DOHH2 (cell line): ENCODE measurements at regions not wholly inside any gene's neighbourhood (a gene's known extent, or its start where the extent isn't known, plus 50 kb on each side); places are given as distances from the start of the nearest gene placed in this dataset.

Experiments
- H3F3A ChIP-seq: fragments of 200-600 bp; sonication (generic), shearing (Covaris generic); 2 replicates; pipeline ENCODE4 v1.6.0; 2016; ENCODE audit warnings: antibody characterized with exemption, mild to moderate bottlenecking; ENCODE audit not compliant: control insufficient read depth, insufficient read depth
- H3K27ac ChIP-seq: fragments of 200-600 bp; sonication (generic); 2 replicates; pipeline ENCODE4 v1.5.1; 2014; ENCODE audit warnings: low read depth, mild to moderate bottlenecking, low read length, moderate library complexity
- H3K27me3 ChIP-seq: fragments of 200-600 bp; sonication (generic); 2 replicates; pipeline ENCODE4 v1.6.1; 2014; ENCODE audit warnings: mild to moderate bottlenecking, low read length, mixed read lengths; ENCODE audit not compliant: control insufficient read depth
- H3K36me3 ChIP-seq: fragments of 200-600 bp; sonication (generic); 2 replicates; pipeline ENCODE4 v1.6.1; 2014; ENCODE audit warnings: mild to moderate bottlenecking, low read length, moderate library complexity, mixed read lengths; ENCODE audit not compliant: control insufficient read depth
- H3K4me1 ChIP-seq: fragments of 200-600 bp; sonication (generic); 2 replicates; pipeline ENCODE4 v1.6.1; 2014; ENCODE audit warnings: mild to moderate bottlenecking, low read length, mixed read lengths; ENCODE audit not compliant: control insufficient read depth
- H3K4me2 ChIP-seq: fragments of 200-600 bp; sonication (generic); 2 replicates; pipeline ENCODE4 v1.6.0; 2014; ENCODE audit warnings: mild to moderate bottlenecking, low read length, moderate library complexity
- H3K4me3 ChIP-seq: fragments of 200-600 bp; sonication (generic); 2 replicates; pipeline ENCODE4 v1.5.1; 2014; ENCODE audit warnings: mild to moderate bottlenecking, low read length, mixed read lengths
- H3K79me2 ChIP-seq: fragments of 200-600 bp; sonication (generic); 2 replicates; pipeline ENCODE4 v1.6.1; 2014; ENCODE audit warnings: mild to moderate bottlenecking, low read length, mixed read lengths; ENCODE audit not compliant: control insufficient read depth
- H3K9me2 ChIP-seq: fragments of 200-600 bp; sonication (generic); replicated peaks from 2 replicates; pipeline ENCODE4 v1.6.1; 2014; ENCODE audit warnings: mild to moderate bottlenecking, low read length, mixed read lengths; ENCODE audit not compliant: control insufficient read depth
- H3K9me3 ChIP-seq: fragments of 200-600 bp; sonication (generic); 2 replicates; pipeline ENCODE4 v1.6.1; 2014; ENCODE audit warnings: antibody characterized with exemption, low read length, mixed read lengths; ENCODE audit not compliant: control insufficient read depth, insufficient read depth
- H4K20me1 ChIP-seq: fragments of 200-600 bp; sonication (generic); 2 replicates; pipeline ENCODE4 v1.6.0; 2014; ENCODE audit warnings: low read depth, mild to moderate bottlenecking, antibody characterized with exemption, low read length, moderate library complexity; ENCODE audit not compliant: control insufficient read depth, insufficient read depth
- EZH2phosphoT487 ChIP-seq: fragments of 200-600 bp; sonication (generic); IDR thresholded peaks from 2 replicates; pipeline ENCODE4 v1.6.1; 2017; ENCODE audit warnings: borderline replicate concordance, mild to moderate bottlenecking, antibody characterized with exemption, low read length, moderate library complexity, mixed read lengths
- TF ChIP-seq, protein P1 (sequence below): fragments of 200-600 bp; sonication (generic); IDR thresholded peaks from one replicate; pipeline ENCODE4 v1.5.1; 2014; ENCODE audit warnings: antibody characterized with exemption, mild to moderate bottlenecking, low read depth, low read length; ENCODE audit not compliant: poor library complexity, severe bottlenecking

DNA sequence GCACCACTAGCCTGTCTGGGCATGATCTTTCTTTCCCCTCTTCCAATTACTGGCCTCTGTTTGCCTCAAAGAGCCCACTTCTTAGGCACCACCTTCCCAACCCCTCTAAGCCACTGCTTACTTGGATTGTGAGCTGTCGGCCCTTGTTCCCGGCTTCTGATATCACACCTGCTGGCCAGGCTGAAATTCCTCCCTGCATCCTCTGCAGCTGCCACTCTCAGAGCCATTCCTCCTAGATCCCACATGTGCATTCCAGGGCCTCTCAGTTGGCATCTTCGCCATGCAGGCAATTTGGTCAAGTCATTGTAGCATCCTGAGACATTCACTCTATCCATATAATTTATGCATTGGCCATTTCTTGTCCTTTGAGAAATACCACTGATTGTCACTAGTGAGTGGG is 135.9 kb downstream of the OLIG3 start:
- Histone ChIP-seq H3K4me3 (no peak overlapping the region), H3K4me2 (no peak overlapping the region), H3F3A (no peaks in the 10 kb centered on the region), H3K4me1 (peaks cover 9% of the 10 kb centered on the region), H3K9me3 (no peaks in the 10 kb centered on the region), H3K9me2 (no peaks in the 10 kb centered on the region), H3K27ac (no peak overlapping the region), H3K27me3 (no peaks in the 10 kb centered on the region), H3K36me3 (no peaks in the 10 kb centered on the region), H3K79me2 (no peaks in the 10 kb centered on the region), H4K20me1 (no peaks in the 10 kb centered on the region)
- TF ChIP-seq EZH2phosphoT487 = no peak
- TF ChIP-seq, protein P1, sequence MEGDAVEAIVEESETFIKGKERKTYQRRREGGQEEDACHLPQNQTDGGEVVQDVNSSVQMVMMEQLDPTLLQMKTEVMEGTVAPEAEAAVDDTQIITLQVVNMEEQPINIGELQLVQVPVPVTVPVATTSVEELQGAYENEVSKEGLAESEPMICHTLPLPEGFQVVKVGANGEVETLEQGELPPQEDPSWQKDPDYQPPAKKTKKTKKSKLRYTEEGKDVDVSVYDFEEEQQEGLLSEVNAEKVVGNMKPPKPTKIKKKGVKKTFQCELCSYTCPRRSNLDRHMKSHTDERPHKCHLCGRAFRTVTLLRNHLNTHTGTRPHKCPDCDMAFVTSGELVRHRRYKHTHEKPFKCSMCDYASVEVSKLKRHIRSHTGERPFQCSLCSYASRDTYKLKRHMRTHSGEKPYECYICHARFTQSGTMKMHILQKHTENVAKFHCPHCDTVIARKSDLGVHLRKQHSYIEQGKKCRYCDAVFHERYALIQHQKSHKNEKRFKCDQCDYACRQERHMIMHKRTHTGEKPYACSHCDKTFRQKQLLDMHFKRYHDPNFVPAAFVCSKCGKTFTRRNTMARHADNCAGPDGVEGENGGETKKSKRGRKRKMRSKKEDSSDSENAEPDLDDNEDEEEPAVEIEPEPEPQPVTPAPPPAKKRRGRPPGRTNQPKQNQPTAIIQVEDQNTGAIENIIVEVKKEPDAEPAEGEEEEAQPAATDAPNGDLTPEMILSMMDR = no peak

DNA sequence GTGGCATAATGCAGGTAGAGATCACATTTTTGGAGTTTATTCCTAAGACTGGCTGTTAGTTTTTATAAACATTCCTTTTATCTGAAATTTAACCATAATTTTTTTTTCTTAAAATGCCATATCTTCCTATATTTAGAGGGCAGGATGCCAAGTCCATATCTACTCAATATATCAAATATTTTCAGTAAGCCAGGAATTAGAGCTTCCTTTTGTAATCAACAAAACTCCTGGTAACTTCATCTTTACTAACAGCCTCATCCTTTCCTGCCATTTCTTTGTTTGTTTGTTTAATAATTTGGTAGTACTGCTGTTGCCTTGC is 136.3 kb downstream of the OLIG3 start:
- Histone ChIP-seq H4K20me1 (no peaks in the 10 kb centered on the region), H3K4me2 (no peak overlapping the region), H3K27ac (no peak overlapping the region), H3K36me3 (no peaks in the 10 kb centered on the region), H3K4me1 (peaks cover 13% of the 10 kb centered on the region), H3K9me2 (no peaks in the 10 kb centered on the region), H3K9me3 (no peaks in the 10 kb centered on the region), H3K27me3 (no peaks in the 10 kb centered on the region), H3K79me2 (no peaks in the 10 kb centered on the region), H3F3A (no peaks in the 10 kb centered on the region), H3K4me3 (no peak overlapping the region)
- no peak for TF ChIP-seq EZH2phosphoT487

DNA sequence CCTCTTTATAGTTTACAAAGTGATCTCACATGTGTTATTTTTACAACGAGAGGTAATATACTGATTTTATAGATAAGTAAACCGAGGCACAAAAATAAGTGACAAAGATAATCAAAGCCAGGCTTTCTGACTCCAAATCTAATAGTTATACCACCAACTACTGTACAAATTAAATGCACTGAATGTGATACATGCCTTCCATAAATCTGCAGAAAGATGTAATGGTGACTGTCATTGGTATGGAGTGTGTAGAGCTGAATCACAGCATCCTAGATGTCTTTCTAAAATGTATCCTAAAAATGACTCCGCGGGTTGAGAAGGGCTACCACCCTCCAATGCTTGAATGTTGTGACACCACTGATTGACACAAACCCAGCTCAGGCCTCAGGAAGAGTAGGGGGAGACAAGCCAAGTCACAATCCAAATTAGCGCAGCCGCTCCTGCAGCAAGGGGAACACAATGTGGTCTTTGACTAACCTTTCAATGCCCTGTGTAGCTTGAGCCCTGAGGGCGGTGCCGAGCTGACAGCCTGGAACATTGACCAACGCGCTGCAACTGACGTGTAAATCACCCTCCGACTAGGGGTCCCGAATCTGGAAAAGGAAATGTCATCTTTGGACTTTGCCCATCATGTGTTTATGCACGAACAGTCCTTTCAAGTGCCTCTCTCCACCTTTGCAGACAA is 136.8 kb downstream of the OLIG3 start:
- Histone ChIP-seq H4K20me1 (no peaks in the 10 kb centered on the region), H3K27me3 (no peaks in the 10 kb centered on the region), H3K4me3 (no peak overlapping the region), H3K79me2 (no peaks in the 10 kb centered on the region), H3K27ac (no peak overlapping the region), H3K9me2 (no peaks in the 10 kb centered on the region), H3K9me3 (no peaks in the 10 kb centered on the region), H3K36me3 (no peaks in the 10 kb centered on the region), H3K4me1 (peaks cover 15% of the 10 kb centered on the region), H3F3A (no peaks in the 10 kb centered on the region), H3K4me2 (no peak overlapping the region)
- TF ChIP-seq, protein P1 = no peak
- TF ChIP-seq EZH2phosphoT487 = no peak

DNA sequence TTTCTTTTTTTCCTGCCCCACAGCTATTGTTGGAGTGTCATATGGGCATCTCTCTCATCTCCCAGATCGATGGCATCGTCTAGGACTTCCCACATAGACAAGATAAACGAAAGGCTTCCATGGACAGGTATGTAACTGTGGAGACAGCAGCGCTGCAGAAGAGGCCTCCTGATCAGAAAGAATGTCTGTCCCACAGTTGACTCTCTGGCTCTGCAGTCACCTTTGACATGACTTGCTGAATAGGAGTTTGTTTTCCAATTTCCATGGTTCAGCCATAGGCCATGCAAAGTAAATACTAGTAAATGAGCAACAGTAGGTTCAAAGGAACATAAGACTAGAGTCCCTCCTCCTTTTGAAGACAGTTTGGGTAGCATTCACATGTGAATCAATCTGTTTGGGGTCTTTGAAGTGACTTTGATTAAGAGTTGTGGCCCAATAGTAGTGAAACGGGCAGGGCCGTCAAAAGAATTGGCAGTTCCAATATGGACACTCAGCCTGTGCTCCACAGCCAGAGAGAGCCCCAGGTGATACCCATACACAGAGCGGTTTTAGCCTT is 134.7 kb upstream of the IFNGR1 start:
- Histone ChIP-seq H3K4me2 (peak overlapping the region; percentile 40), H4K20me1 (no peaks in the 10 kb centered on the region), H3K36me3 (no peaks in the 10 kb centered on the region), H3K27me3 (no peaks in the 10 kb centered on the region), H3F3A (no peaks in the 10 kb centered on the region), H3K4me1 (peaks cover 15% of the 10 kb centered on the region), H3K4me3 (no peak overlapping the region), H3K9me3 (no peaks in the 10 kb centered on the region), H3K27ac (0 out of 2 replicates have a peak overlapping the region, but pooled peaks have one; percentile 14), H3K79me2 (no peaks in the 10 kb centered on the region), H3K9me2 (no peaks in the 10 kb centered on the region)
- TF ChIP-seq, protein P1 = no peak
- TF ChIP-seq EZH2phosphoT487 = no peak
